ENCODE measurements at regions not wholly inside any gene's neighbourhood (a gene's known extent, or its start where the extent isn't known, plus 50 kb on each side); places are given as distances from the start of the nearest gene placed in this dataset.

GRCh38 chr2:126774761-126775160, 118.8 kb downstream of the GYPC start:
- H3K27me3 Mint-ChIP-seq (ENCODE audit: low read depth in 3 of 3) = peaks cover 2 to 13% (median 8%) of the 10 kb centered on the region in 3 donors

GRCh38 chr2:126775300-126775985, 119.5 kb downstream of the GYPC start:
- H3K27ac Mint-ChIP-seq = peak overlapping the region in 1 of 7 donors; percentile 48
- H3K27me3 Mint-ChIP-seq (ENCODE audit: low read depth in 3 of 3) = peaks cover 0 to 13% (median 8%) of the 10 kb centered on the region in 3 donors
- H3K9me3 Mint-ChIP-seq = peaks cover 0 to 1% (median 0%) of the 10 kb centered on the region in 7 donors
- H3K79me2 ChIP-seq (ENCODE audit: insufficient read depth, low read length) = no peaks in the 10 kb centered on the region
- no peaks in the 10 kb centered on the region for H3K27me3 ChIP-seq (ENCODE audit: control insufficient read depth in 2 of 2, insufficient read depth in 2 of 2, low read length in 2 of 2)
- H3K4me3 ChIP-seq (replicated peaks in 1 of 3; ENCODE audit: low read depth in 2 of 3, low read length in 3 of 3) = no peak overlapping the region
- H3K9me3 ChIP-seq (replicated peaks in 1 of 2; ENCODE audit: control insufficient read depth in 1 of 2, insufficient read depth in 1 of 2, low read length in 2 of 2) = no peaks in the 10 kb centered on the region
- peaks cover 20% of the 10 kb centered on the region for H3K4me1 Mint-ChIP-seq
- H3K4me1 ChIP-seq (ENCODE audit: control insufficient read depth in 1 of 2, insufficient read depth in 2 of 2, low read length in 2 of 2) = peaks cover 9 to 15% of the 10 kb centered on the region in 2 donors
- H2AFZ ChIP-seq (ENCODE audit: insufficient read depth, low read depth, low read length, poor library complexity, severe bottlenecking) = no peak overlapping the region
- TF ChIP-seq CTCF (IDR thresholded peaks at IDR 0.05) = no peak
- H3K36me3 Mint-ChIP-seq = no peaks in the 10 kb centered on the region
- 99% methylated on average over 9 of the region's 10 CpGs for WGBS (ENCODE audit: insufficient coverage)
- no peak overlapping the region for H3K27ac ChIP-seq (ENCODE audit: low read depth in 1 of 2, low read length in 2 of 2)
- no peak for DNase-seq
- no peak overlapping the region for H3K9ac ChIP-seq (ENCODE audit: insufficient read depth, low read length, poor library complexity, severe bottlenecking)
- no peaks in the 10 kb centered on the region for H3K36me3 ChIP-seq (replicated peaks in 1 of 2; ENCODE audit: control insufficient read depth in 1 of 2, insufficient read depth in 2 of 2, low read length in 2 of 2)
- H3K4me2 ChIP-seq (replicated peaks; ENCODE audit: extremely low read depth, low read length, poor library complexity, severe bottlenecking) = no peak overlapping the region
- peak overlapping the region in 1 of 2 donors; percentile 97 for H3K4me3 Mint-ChIP-seq
- no peaks in the 10 kb centered on the region for H4K20me1 ChIP-seq (ENCODE audit: insufficient read depth, low read length)
- intact Hi-C loops (cut with micrococcal nuclease) = loop anchor here (5.0 kb wide), 1 partner anchor 248 kb away; no protein-coding TSS in a partner anchor

More at GRCh38 chr2:126774761-126775160, 118.8 kb downstream of the GYPC start:
- no peaks in the 10 kb centered on the region for H3K36me3 Mint-ChIP-seq
- no peak overlapping the region for H3K4me3 Mint-ChIP-seq
- TF ChIP-seq CTCF (IDR thresholded peaks at IDR 0.05) = no peak
- DNase-seq = no peak
- intact Hi-C loops (cut with micrococcal nuclease) = loop anchor here (5.0 kb wide), 1 partner anchor 247 kb away; no protein-coding TSS in a partner anchor
- H3K9me3 ChIP-seq (replicated peaks in 1 of 2; ENCODE audit: control insufficient read depth in 1 of 2, insufficient read depth in 1 of 2, low read length in 2 of 2) = no peaks in the 10 kb centered on the region
- H3K4me1 ChIP-seq (ENCODE audit: control insufficient read depth in 1 of 2, insufficient read depth in 2 of 2, low read length in 2 of 2) = peaks cover 9 to 15% of the 10 kb centered on the region in 2 donors
- no peak overlapping the region for H2AFZ ChIP-seq (ENCODE audit: insufficient read depth, low read depth, low read length, poor library complexity, severe bottlenecking)
- 90% methylated on average over 7 of the region's 7 CpGs for WGBS (ENCODE audit: insufficient coverage)
- H3K4me2 ChIP-seq (replicated peaks; ENCODE audit: extremely low read depth, low read length, poor library complexity, severe bottlenecking) = no peak overlapping the region
- no peaks in the 10 kb centered on the region for H4K20me1 ChIP-seq (ENCODE audit: insufficient read depth, low read length)
- H3K36me3 ChIP-seq (replicated peaks in 1 of 2; ENCODE audit: control insufficient read depth in 1 of 2, insufficient read depth in 2 of 2, low read length in 2 of 2) = no peaks in the 10 kb centered on the region
- no peak overlapping the region for H3K27ac Mint-ChIP-seq
- no peak overlapping the region for H3K9ac ChIP-seq (ENCODE audit: insufficient read depth, low read length, poor library complexity, severe bottlenecking)
- no peaks in the 10 kb centered on the region for H3K27me3 ChIP-seq (ENCODE audit: control insufficient read depth in 2 of 2, insufficient read depth in 2 of 2, low read length in 2 of 2)
- H3K9me3 Mint-ChIP-seq = peaks cover 0 to 1% (median 0%) of the 10 kb centered on the region in 7 donors
- peaks cover 20% of the 10 kb centered on the region for H3K4me1 Mint-ChIP-seq
- no peaks in the 10 kb centered on the region for H3K79me2 ChIP-seq (ENCODE audit: insufficient read depth, low read length)
- H3K4me3 ChIP-seq (replicated peaks in 1 of 3; ENCODE audit: low read depth in 2 of 3, low read length in 3 of 3) = no peak overlapping the region
- H3K27ac ChIP-seq (ENCODE audit: low read depth in 1 of 2, low read length in 2 of 2) = no peak overlapping the region
